NCI-H1436 treated with DMSO at 0.1 percent for 48 hours (cell line): ENCODE measurements at regions not wholly inside any gene's neighbourhood (a gene's known extent, or its start where the extent isn't known, plus 50 kb on each side); places are given as distances from the start of the nearest gene placed in this dataset.

ENCODE experiments used
- DNase-seq: peaks from one replicate; lab custom pipeline; 2025; lab: John Stamatoyannopoulos, UW

DNA sequence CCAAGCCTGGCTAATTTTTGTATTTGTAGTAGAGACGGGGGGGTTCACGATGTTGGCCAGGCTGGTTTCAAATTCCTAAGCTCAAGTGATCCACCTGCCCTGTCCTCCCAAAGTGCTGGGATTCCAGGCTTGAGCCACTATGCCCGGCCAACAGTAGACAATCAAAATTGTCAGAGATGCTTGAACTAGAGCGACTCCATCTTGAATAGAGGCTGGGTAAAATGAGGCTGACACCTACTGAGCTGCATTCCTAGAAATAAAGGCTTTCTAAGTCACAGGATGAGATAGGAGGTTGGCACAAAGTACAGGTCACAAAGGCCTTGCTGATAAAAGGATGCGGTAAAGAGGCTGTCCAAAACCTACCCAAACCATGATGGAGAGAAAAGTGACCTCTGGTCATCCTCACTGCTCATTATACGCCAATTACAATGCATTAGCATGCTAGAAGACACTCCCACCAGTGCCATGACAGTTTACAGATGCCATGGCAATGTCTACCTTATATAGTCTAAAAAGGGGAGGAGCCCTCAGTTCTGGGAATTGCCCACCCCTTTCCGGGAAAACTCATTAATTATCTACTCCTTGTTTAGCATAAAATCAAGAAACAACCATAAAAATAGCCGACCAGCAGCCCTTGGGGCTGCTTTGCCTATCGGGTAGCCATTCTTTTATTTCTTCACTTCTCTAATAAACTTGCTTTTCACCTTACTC, 134.5 kb downstream of the BAMBI start:
- no peak for DNase-seq

DNA sequence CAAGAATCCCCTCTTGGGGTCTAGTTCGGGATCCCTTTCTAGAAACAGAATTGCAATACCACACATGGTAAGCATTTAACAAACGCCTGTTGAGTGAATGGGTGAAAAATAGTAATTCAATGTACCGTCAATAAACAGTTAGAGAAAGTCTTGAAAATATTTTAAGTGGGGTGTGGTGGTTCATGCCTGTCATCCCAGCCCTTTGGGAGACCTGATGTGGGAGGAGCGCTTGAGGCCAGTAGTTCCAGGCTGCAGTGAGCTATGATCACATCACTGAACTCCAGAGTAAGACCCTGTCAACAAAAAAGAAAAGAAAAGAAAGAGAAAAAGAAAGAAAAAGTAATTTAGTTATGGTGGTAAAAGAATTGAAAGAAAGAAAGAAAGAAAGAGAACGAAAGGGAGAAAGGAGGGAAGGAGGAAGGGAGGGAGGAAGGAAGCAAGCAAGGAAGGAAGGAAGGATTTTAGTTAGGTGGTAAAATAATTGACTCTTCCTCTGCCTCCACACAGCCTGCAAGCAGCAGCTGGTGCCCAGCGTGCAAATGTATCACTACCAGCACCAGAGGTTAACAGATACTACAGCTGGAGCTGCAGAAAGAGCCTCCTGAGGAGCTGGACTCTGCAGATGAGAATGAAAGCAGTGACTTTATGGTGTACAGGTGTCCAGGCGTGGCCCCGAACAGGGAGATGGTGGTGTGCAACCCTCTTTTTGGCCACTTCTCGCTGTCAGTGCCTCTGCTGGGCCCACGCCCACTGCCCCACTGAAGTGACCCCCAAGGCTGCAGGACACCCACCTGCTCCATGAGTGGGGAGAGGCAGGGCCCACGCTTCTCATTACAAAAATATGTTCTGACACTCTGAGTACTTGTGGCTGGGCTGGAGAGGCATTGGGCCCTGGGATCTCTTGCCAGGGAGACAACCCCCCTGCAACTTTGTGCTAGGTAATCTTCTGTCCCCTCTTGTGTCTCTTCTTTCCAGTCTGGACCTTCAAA, 135.4 kb downstream of the BAMBI start:
- DNase-seq, result no peak

DNA sequence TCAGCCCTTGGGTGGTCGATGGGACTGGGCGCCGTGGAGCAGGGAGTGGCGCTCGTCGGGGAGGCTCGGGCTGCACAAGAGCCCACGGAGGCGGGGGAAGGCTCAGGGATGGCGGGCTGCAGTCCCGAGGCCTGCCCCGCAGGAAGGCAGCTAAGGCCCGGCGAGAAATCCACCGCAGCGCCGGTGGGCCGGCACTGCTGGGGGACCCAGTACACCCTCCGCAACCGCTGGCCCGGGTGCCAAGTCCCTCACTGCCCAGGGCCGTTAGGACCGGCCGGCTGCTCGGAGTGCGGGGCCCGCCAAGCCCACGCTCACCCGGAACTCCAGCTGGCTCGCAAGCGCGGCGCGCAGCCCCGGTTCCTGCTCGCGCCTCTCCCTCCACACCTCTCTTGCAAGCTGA, 138.4 kb downstream of the BAMBI start:
- no peak for DNase-seq

DNA sequence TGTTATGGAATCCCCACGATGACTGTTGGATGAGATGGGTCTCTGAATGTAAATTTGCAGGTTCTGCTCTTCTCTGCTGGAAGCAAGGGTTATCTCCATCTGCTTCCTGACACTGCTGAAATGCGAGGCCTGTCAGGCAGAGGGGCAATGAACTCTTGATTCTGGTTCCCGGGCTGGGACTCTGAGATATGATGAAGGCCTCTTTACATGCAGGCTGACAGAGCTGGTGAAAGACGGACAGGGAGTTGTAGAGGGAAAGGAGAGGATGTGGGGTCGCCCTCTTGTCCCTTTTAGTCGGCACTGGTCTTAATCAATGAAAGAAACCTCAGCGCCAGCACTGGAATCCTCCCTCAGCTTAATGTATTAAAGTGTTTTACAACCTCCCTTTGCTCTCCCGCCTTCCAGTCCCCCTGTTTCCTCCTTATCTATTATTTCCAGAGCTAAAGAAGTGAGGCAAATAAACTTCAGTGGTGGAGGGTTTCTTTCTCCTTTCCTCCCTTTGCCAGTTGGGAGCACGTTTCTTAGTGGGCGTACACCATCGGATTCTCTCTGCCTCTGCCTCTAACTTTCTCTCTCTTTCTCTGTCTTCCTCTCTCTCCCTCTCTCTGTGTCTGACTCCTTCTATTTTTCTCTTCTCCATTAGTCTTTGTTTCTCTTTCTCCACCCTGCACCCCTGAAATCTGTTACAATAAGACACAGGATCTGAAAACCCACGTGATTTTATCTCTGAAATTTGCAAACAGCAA, 145.6 kb downstream of the BAMBI start:
- DNase-seq, result no peak

DNA sequence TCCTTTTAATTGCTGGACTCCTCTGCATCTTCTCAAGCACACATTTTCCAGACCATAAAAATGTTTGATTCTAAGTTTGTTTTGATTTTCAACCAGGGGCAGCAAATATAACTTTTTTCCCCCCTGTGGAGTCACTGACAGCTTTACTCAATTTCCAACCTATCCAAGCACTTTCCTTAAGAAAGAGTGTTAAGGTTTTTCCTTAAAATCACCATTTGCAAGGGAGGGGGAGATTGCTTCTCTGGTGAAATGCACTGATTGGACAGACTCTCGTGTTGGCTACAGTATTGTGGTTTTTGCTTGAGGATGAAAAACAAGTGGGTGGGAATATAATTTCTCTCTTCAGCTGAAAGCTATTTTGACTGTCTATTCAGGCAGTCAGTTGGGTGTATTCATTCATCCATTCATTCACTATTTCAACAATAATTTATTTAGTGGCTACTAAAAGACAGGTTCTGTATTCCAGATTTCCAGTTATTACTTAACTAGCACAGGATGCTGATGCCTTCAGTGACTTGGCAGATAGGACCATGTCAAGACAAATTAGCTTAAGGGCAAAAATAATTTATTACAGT, 146.3 kb downstream of the BAMBI start:
- no peak for DNase-seq

DNA sequence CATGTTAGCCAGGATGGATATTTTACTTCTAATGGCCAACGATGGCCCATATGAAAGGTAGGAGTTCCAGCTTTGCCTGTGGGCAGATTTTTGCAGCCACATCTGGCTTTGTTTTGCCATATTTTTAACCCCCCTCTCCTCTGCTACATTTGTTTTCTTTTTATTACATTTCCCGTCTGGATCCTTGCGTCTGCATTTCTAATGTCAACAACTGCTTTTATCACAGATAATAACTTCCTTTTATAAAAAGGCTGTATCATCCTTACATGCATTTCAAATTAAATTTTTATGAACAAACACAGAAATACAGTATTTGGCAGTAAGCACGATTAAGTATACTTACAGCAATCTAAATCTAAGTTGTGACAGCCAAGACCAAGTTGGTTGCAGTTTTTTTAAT, 156.0 kb downstream of the BAMBI start:
- DNase-seq, result no peak

DNA sequence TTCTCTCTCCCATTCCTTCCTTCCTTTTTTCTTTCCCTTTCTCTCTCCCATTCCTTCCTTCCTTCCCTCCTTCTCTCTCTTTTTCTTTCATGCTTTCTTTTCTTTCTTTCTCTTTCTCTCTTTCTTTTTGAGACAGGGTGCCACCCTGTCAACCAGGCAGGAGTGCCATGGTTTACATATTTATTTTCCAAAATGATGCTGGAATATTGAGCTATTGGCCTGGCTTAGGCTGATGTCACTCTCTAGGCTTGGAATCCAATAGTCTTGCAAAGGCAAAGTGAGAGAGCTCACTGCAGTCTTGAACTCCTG, 159.1 kb downstream of the BAMBI start:
- DNase-seq, result no peak

DNA sequence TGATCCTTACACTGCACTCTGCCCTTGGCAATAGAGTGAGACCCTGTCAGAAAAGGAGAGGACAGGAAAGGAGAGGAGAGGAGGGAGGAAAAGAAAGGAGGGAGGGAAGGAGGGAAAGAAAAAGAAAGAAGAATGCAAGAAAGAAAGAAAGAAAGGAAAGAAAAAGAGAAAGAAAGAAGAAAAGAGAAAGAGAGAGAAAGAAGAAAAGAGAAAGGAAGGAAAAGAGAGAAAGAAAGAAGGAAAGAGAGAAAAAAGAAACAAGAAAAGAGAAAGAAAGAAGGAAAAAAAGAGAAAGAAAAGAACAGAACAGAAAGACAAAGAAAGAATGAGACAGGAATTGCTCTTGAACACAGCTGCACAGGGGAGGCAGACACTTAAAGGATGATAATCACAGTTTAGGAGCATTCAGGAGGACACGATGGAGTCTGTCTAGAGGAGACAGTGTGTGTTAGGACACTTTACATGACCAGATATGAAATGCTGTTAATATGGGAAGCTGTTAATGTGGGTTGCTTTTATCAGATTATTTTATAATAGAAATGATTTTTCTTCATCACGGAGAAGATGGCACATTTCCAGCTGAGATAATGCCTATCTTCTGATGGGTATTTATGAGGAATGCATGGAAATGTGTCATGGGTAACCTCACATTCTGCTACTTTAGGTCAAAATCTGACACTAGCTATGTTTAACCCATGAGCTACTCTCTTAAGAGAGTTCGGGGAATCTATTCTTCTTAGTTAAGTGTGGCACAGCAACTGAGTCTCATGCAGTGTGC, 160.5 kb downstream of the BAMBI start:
- DNase-seq, result no peak

DNA sequence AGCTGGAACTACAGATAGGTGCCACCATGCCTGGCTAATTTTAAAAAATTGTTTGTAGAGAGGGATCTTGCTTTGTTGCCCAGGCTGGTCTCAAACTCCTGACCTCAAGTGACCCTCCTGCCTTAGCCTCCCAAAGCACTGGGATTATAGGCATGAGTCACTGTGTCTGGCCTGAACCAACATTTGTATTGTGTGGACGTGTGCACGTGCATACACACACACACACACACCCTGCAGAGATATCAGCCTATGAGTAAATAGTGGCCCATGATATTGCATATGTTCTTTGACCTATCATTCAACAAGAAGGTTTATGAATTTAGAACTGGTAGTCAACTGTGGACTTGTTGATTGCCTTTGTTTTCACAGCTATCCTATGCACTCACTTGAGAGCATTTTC, 161.6 kb downstream of the BAMBI start:
- no peak for DNase-seq

DNA sequence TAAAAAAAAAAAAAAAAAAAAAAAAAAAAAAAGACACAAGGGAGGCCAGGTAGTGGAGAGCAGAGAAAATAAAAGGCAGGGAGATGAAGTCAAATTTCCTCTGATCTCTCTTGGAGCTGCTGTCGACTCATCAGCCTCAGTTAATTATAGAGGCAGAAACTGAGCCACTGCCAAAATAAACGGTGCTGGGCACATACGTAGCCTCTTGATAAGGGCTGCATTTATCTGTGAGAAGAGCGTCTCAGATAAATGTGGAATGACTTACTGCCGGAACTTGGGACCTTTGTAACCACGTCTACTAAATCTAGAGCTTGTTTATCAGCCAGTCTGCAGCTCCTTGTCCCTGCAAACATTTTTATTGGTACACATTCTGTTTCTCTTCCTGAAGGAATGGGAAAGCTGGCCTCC, 162.3 kb downstream of the BAMBI start:
- DNase-seq, result peak; percentile 46

DNA sequence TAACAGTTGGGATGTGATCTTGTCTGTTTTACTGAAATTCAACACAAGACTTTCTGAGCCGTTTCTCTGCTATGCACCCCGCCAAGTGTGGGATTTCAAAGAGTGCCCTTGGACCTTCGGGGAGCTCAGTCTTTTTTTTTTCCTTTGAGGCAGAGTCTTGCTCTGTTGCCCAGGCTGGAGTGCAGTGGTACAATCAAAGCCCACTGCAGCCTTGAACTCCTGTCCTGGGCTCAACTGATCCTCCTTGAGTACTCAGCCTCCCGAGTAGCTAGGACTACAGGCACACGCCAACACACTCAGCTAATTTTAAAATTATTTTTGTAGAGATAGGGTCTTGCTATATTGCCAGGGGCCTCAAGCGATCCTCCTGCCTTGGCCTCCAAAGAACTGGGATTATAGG, 162.9 kb downstream of the BAMBI start:
- DNase-seq, result no peak

DNA sequence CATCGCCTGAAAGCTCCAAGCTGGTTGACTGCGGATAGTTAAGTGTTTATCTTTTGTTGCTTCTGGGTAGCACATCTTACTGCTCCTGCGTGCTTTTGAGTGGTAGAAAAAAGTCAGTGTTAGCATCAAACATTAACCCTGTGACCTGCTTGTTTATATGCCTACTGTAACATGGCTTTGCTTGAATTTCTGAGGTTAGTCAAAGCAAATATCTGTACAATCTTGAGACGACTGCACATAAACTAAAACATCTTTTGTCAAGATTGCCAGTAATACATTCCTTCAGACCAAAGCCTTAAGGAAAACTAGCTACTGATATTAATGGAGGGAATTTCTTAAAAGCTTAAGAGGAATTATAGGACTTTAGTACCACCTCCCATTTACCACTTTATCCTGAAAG, 163.7 kb downstream of the BAMBI start:
- no peak for DNase-seq

DNA sequence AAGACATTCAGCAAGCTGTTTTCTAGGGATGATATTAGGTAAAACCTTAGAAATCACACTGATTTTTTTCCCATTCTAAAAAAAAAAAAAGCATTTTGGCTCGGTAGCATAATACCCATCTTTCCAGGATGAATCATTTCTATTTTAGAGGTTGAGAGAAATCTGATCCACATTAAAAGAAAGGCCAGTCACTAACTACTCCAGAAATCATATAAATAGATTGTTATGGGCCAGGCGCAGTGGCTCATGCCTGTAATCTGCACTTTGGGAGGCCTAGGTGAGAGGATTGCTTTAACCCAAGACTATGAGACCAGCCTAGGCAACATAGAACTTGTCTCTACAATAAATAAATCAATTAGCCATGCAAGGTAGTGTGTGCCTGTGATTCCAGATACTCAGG, 164.3 kb downstream of the BAMBI start:
- no peak for DNase-seq

DNA sequence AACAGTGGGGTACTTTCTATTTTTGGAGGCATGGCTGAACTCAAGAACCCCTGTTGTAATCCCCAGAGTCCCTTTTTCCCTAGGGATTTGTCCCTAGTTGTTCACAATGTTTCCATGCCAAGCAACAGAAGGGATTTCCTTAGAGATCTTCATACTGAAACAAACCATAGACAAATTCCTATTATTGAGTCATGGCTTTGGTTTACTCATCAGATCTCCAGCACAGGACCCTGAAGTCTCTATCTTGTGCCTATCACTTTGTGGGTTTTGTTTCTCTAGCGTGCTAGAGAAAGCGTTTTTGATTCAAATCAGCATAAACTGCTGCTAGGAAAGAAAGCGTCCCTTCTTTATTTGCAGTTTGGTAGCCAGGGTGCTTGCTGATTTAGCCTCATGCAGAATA, 165.0 kb downstream of the BAMBI start:
- DNase-seq, result no peak

DNA sequence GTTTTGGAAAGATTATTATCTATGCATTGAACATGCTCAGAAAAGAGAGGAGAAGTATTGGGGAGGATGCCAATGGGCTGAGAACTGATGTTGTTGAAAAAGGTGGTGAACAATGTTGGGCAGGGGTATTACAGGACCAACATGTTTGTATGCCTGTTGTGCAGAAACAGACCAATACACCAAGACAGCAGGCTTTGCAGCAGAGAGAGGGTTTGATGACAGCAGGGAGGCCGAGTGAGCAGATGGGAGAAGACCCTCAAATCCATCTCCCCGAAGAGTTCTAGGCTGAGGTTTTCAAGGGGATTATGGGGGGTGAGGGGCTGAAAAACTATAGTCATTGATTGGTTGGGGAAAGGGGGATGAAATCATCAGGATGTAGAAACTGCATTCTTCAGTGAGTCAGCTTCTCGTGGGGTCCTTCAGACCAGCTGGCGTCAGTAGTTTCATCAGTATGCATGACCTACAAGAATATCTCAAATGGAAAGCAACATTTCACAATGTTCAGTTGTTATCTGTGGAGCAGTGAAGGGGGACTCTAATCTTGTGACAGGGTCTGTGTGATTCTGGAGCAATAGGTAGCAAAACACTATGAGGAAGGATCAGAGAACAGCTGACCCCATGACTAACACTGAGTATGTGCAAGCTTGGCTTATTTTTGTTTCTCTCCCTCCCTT, 167.8 kb downstream of the BAMBI start:
- no peak for DNase-seq

DNA sequence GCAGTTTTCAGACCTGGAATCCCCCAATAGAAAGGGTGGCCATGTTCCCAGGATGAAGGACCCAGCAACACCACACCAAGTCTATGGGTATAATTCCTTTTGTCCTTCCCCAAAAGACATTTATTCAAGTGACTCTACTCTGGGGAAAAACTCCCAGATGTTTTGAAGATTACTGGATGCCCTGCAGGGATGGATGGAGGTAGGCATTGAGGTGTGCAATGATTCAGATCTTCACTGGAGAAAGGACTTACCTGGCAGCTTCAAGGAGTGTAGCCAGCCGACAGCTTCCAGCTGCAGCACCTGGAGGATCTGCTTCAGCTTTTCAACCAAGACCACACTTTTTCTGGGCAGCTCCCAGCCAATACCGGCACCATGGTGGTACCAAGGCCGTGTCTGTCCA, 172.0 kb downstream of the BAMBI start:
- DNase-seq, result no peak

DNA sequence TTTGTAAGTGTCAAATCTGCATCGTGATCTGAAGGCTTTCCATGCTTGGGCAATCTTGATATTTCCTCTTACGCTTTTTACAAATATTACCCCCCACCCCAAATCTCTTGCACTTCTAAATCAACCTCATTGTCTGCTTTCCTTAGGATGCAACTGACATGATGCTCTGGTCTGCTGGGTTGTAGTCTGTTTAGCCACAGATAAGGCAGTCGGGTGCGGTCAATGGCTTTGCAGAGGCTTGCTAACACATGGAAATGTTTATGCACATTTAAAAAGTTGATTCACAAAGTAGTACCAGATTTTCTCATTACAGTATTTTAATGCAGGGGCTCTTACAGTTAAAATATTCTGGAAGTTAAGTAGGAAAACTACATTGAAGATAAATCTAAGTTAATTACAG, 172.5 kb downstream of the BAMBI start:
- DNase-seq, result no peak

DNA sequence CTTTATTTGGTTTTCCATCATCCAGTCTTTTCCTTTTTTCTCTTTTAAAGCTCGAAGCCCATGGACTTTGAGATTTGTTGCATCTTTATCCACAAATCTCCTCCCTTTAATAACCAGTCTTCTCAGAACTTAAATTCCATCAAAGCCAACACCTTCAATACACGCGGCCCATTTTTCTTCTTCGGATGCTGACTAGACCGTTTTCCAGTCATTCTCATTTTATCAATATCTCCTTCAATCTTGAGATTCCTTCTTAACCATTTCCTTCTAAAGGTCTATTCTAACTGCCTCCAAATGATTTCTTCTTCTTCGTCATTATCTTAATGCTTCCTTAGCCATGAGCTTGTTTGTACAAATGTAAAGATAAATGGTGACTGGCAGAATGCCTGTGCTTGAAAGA, 173.5 kb downstream of the BAMBI start:
- DNase-seq, result no peak

DNA sequence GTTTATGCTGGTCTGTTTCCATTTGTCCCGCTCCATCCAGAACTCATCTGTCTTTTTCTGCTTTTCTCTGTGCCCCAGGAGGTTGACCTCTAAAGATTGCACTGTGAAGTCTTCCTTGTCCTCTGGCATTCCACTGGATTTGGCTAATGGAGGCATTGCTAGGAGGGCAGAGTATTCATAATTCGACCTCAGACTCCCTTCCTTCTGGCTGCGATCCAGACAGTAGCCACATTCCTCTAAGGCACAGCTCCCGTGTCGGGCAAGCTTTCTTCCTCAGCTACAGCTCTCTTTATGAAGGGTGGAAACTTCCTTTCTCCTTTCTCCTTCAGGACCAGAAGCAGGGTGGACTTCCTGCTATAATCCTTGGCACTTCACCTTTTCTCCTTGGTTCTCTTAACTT, 175.9 kb downstream of the BAMBI start:
- no peak for DNase-seq

DNA sequence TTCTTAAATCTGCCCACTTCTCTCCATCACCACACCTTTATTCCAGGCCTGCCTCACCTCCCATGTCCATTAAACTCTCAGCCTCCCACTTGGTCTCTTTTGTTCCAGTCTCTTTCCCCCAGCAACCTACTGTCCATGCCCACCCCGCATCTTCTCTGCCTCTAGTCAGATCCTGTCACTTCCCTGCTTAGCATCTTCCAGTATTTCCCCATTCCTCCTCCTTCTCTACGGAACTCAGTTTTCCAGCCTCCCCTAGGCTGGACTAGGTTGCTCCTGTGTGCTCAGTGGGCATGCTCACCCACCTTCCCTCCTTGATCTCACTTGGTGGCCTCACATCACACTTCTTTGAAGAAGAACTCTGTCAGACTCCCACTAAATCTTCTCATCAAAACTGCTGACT, 179.8 kb downstream of the BAMBI start:
- DNase-seq, result no peak

DNA sequence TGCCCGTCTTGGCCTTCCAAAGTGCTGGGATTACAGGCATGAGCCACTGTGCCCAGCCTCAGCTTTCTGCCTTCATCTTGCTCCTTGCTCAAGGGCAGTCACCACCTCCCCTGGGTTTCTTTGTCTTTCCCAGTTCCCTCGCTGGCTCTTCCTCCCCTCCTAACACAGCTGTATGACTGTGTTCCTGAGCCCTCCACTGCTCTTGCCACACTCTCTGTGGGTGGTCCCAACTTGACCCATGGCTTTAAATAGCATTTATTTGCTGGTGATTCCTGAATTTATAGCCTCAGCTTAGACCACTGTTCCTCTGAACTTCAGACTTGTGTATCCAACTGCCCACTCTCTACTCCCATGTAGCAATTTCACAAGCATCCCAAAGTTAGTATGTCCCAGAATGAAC, 181.3 kb downstream of the BAMBI start:
- DNase-seq, result no peak
